ENCODE measurements at regions not wholly inside any gene's neighbourhood (a gene's known extent, or its start where the extent isn't known, plus 50 kb on each side); places are given as distances from the start of the nearest gene placed in this dataset.

DNA sequence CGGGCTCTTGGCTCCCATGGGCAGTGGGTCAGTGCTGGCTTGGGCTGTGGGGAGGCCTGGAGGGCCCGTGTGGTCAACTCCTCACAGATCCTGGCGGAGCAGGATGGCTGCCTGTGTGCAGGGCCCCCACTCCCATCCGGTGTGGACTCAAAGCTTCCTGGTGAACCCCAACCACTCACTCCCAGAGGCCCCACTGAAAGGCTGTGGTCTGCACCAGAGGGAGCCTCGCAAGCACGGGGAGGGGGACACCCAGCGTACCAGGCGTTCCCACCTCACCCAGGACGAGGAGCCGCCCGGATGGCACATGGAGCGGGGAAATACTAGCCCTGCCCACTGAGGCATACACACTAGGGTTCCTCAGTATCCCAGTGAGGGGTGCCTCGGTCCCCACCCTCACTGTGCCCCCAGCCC lies 75.4 kb upstream of the ACTRT2 start:
- DNase-seq (no peak), ATAC-seq (ENCODE audit: low read depth) (no peak)
- Histone ChIP-seq H3K27ac (ENCODE audit: insufficient read depth, low read length) (no peak overlapping the region), H3K23ac (ENCODE audit: low read depth, low read length) (no peak overlapping the region), H3K9me1 (ENCODE audit: insufficient read depth, low read length) (no peaks in the 10 kb centered on the region), H3K4me2 (ENCODE audit: low read depth, low read length) (no peak overlapping the region), H2BK20ac (ENCODE audit: low read depth, low read length) (no peak overlapping the region), H3K4me1 (ENCODE audit: control insufficient read depth, insufficient read depth, low read length) (no peaks in the 10 kb centered on the region), H3K18ac (ENCODE audit: low read depth, low read length) (no peak overlapping the region), H3K79me1 (ENCODE audit: low read depth in 1 of 2, low read length in 2 of 2) (no peaks in the 10 kb centered on the region), H4K20me1 (ENCODE audit: insufficient read depth, low read length) (no peaks in the 10 kb centered on the region), H3K14ac (replicated peaks; ENCODE audit: low read depth, low read length) (no peak overlapping the region), H3K27me3 (ENCODE audit: control insufficient read depth, insufficient read depth, low read length) (no peaks in the 10 kb centered on the region), H2BK5ac (ENCODE audit: low read depth, low read length, poor library complexity, severe bottlenecking) (no peak overlapping the region), H3K4ac (ENCODE audit: low read depth, low read length) (no peak overlapping the region), H2AK9ac (replicated peaks; ENCODE audit: low read depth, low read length, poor library complexity) (no peak overlapping the region), H3K4me3 (ENCODE audit: insufficient read depth, low read depth, low read length) (no peak overlapping the region), H4K91ac (ENCODE audit: insufficient read depth, low read depth, low read length) (no peak overlapping the region), H3K56ac (ENCODE audit: extremely low read depth, insufficient read depth, low read length) (no peak overlapping the region), H4K5ac (ENCODE audit: low read depth, low read length) (no peak overlapping the region), H3K9me3 (ENCODE audit: control insufficient read depth, insufficient read depth, low read length) (peaks cover 54% of the 10 kb centered on the region), H3K36me3 (ENCODE audit: control insufficient read depth, insufficient read depth, low read length) (no peaks in the 10 kb centered on the region), H2BK15ac (ENCODE audit: low read depth, low read length) (no peak overlapping the region), H2AK5ac (ENCODE audit: low read depth, low read length) (no peak overlapping the region), H3K9ac (ENCODE audit: low read depth, low read length) (no peak overlapping the region), H2AFZ (replicated peaks; ENCODE audit: low read length, poor library complexity) (no peak overlapping the region), H4K8ac (ENCODE audit: low read depth in 2 of 2, low read length in 2 of 2) (no peak overlapping the region), H2BK120ac (ENCODE audit: low read depth, low read length) (no peak overlapping the region)
- TF ChIP-seq MAZ (IDR thresholded peaks at IDR 0.05; ENCODE audit: borderline replicate concordance, low read depth, low read length) (no peak), SMC3 (IDR thresholded peaks at IDR 0.05; ENCODE audit: low read depth, low read length) (no peak), MAFK (IDR thresholded peaks at IDR 0.05; ENCODE audit: low read depth, low read length) (no peak), MXI1 (IDR thresholded peaks at IDR 0.05; ENCODE audit: borderline replicate concordance, low read depth, low read length) (no peak), CHD1 (IDR thresholded peaks at IDR 0.05; ENCODE audit: low read depth, low read length) (no peak), CEBPB (IDR thresholded peaks at IDR 0.05; ENCODE audit: low read depth, low read length) (no peak), RCOR1 (IDR thresholded peaks at IDR 0.05; ENCODE audit: insufficient replicate concordance, low read length) (no peak), NFE2L2 (IDR thresholded peaks at IDR 0.05; ENCODE audit: low read depth, low read length) (no peak), BHLHE40 (IDR thresholded peaks at IDR 0.05; ENCODE audit: low read depth, low read length) (no peak), FOS (IDR thresholded peaks at IDR 0.05; ENCODE audit: low read depth, low read length) (no peak), RAD21 (IDR thresholded peaks at IDR 0.05; ENCODE audit: low read length) (no peak)
- TF ChIP-seq, protein P1, sequence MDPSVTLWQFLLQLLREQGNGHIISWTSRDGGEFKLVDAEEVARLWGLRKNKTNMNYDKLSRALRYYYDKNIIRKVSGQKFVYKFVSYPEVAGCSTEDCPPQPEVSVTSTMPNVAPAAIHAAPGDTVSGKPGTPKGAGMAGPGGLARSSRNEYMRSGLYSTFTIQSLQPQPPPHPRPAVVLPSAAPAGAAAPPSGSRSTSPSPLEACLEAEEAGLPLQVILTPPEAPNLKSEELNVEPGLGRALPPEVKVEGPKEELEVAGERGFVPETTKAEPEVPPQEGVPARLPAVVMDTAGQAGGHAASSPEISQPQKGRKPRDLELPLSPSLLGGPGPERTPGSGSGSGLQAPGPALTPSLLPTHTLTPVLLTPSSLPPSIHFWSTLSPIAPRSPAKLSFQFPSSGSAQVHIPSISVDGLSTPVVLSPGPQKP (IDR thresholded peaks at IDR 0.05; ENCODE audit: borderline replicate concordance, low read depth, low read length) = no peak
- TF ChIP-seq, protein P2, sequence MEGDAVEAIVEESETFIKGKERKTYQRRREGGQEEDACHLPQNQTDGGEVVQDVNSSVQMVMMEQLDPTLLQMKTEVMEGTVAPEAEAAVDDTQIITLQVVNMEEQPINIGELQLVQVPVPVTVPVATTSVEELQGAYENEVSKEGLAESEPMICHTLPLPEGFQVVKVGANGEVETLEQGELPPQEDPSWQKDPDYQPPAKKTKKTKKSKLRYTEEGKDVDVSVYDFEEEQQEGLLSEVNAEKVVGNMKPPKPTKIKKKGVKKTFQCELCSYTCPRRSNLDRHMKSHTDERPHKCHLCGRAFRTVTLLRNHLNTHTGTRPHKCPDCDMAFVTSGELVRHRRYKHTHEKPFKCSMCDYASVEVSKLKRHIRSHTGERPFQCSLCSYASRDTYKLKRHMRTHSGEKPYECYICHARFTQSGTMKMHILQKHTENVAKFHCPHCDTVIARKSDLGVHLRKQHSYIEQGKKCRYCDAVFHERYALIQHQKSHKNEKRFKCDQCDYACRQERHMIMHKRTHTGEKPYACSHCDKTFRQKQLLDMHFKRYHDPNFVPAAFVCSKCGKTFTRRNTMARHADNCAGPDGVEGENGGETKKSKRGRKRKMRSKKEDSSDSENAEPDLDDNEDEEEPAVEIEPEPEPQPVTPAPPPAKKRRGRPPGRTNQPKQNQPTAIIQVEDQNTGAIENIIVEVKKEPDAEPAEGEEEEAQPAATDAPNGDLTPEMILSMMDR (conservative IDR thresholded peaks at IDR 0.05; ENCODE audit: low read depth, low read length) = no peak
- dilution Hi-C loops (cut with HindIII; ENCODE audit: low sequenced_read_pairs, unreplicated experiment) (no loop called here), in situ Hi-C loops (cut with MboI; ENCODE audit: low sequenced_read_pairs) (no loop called here), intact Hi-C loops (cut with micrococcal nuclease) (no loop called here)
- ChIA-PET CTCF (no interaction called here), POLR2A (ENCODE audit: unreplicated experiment) (no interaction called here)
- no TSS peak for BruUV-seq (replicated peaks)
- 40% methylated on average over 1 of the region's 13 CpGs; no CpG with 5 or more reads in 1 of the 2 experiments for WGBS, 2 experiments (ENCODE audit: extremely low coverage in 2 of 2, insufficient read length in 1 of 2)

Data from IMR-90 (cell line).